Upper lobe of right lung (tissue), 1 donor: ENCODE measurements at regions not wholly inside any gene's neighbourhood (a gene's known extent, or its start where the extent isn't known, plus 50 kb on each side); places are given as distances from the start of the nearest gene placed in this dataset.

ENCODE experiments used
- ATAC-seq: fragments of 200-7000 bp; cut with Tn5 transposase; one replicate; pipeline ENCODE4 v1.9.1; 2020; ENCODE audit warnings: mild to moderate bottlenecking, moderate library complexity
- DNase-seq: peaks from one replicate; pipeline ENCODE4 v3.0.0-alpha.2; 2020
- H3K27ac ChIP-seq: fragments of 200-600 bp; one replicate; pipeline ENCODE4 v1.8.0; 2022
- H3K27me3 ChIP-seq: fragments of 200-600 bp; one replicate; pipeline ENCODE4 v1.8.0; 2022; ENCODE audit warnings: mild to moderate bottlenecking
- H3K36me3 ChIP-seq: fragments of 200-600 bp; one replicate; pipeline ENCODE4 v1.8.0; 2022
- H3K4me1 ChIP-seq: fragments of 200-600 bp; one replicate; pipeline ENCODE4 v1.8.0; 2022
- H3K4me3 ChIP-seq: fragments of 200-600 bp; one replicate; pipeline ENCODE4 v1.8.0; 2022; ENCODE audit warnings: mild to moderate bottlenecking
- H3K9me3 ChIP-seq: fragments of 200-600 bp; one replicate; pipeline ENCODE4 v1.8.0; 2022
- intact Hi-C: fragments of 100-400 bp; cut with DNase I; formaldehyde crosslinking; loops from one replicate; pipeline ENCODE4 v1.11.0; 2022
- TF ChIP-seq, protein P1 (sequence below): fragments of 200-600 bp; IDR thresholded peaks from one replicate; pipeline ENCODE4 v1.8.0; 2022; ENCODE audit warnings: antibody characterized with exemption
- donor health status: DM: no; HTN: yes; CAD: no; lungs with severe emphysema.

GRCh38 chr3:177524742-177525141 is 327.5 kb upstream of the TBL1XR1 start:
- Histone ChIP-seq H3K4me3 (no peak overlapping the region), H3K27me3 (no peaks in the 10 kb centered on the region), H3K36me3 (no peaks in the 10 kb centered on the region), H3K27ac (no peak overlapping the region), H3K4me1 (peaks cover 9% of the 10 kb centered on the region), H3K9me3 (no peaks in the 10 kb centered on the region)
- TF ChIP-seq, protein P1, sequence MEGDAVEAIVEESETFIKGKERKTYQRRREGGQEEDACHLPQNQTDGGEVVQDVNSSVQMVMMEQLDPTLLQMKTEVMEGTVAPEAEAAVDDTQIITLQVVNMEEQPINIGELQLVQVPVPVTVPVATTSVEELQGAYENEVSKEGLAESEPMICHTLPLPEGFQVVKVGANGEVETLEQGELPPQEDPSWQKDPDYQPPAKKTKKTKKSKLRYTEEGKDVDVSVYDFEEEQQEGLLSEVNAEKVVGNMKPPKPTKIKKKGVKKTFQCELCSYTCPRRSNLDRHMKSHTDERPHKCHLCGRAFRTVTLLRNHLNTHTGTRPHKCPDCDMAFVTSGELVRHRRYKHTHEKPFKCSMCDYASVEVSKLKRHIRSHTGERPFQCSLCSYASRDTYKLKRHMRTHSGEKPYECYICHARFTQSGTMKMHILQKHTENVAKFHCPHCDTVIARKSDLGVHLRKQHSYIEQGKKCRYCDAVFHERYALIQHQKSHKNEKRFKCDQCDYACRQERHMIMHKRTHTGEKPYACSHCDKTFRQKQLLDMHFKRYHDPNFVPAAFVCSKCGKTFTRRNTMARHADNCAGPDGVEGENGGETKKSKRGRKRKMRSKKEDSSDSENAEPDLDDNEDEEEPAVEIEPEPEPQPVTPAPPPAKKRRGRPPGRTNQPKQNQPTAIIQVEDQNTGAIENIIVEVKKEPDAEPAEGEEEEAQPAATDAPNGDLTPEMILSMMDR, result no peak
- DNase-seq (no peak), ATAC-seq (no peak)
- intact Hi-C loops, result no loop called here

- Histone ChIP-seq H3K27ac (no peak overlapping the region), H3K4me3 (no peak overlapping the region), H3K36me3 (no peaks in the 10 kb centered on the region), H3K4me1 (peaks cover 9% of the 10 kb centered on the region), H3K27me3 (no peaks in the 10 kb centered on the region), H3K9me3 (no peaks in the 10 kb centered on the region)
- DNase-seq (no peak), ATAC-seq (no peak)
- TF ChIP-seq, protein P1, result no peak
- intact Hi-C loops, result no loop called here
Observed at GRCh38 chr3:177525414-177525813, 328.1 kb upstream of the TBL1XR1 start.

- H3K27ac ChIP-seq, result no peak overlapping the region
Observed at GRCh38 chr3:177525987-177526712, 328.9 kb upstream of the TBL1XR1 start.

GRCh38 chr3:177527182-177527581 is 329.9 kb upstream of the TBL1XR1 start:
- peaks cover 12% of the 10 kb centered on the region for H3K4me1 ChIP-seq
- no peak overlapping the region for H3K4me3 ChIP-seq
- no peaks in the 10 kb centered on the region for H3K36me3 ChIP-seq
- no peaks in the 10 kb centered on the region for H3K27me3 ChIP-seq
- ATAC-seq, result no peak
- TF ChIP-seq, protein P1, result no peak
- intact Hi-C loops, result no loop called here
- no peaks in the 10 kb centered on the region for H3K9me3 ChIP-seq
- no peak for DNase-seq
- H3K27ac ChIP-seq, result no peak overlapping the region

More at GRCh38 chr3:177525987-177526712, 328.9 kb upstream of the TBL1XR1 start:
- ATAC-seq (peak; percentile 77), DNase-seq (no peak)
- no peaks in the 10 kb centered on the region for H3K27me3 ChIP-seq
- H3K4me3 ChIP-seq, result no peak overlapping the region
- TF ChIP-seq, protein P1, result no peak
- H3K4me1 ChIP-seq, result peaks cover 12% of the 10 kb centered on the region
- intact Hi-C loops, result no loop called here
- H3K9me3 ChIP-seq, result no peaks in the 10 kb centered on the region
- H3K36me3 ChIP-seq, result no peaks in the 10 kb centered on the region

DNA sequence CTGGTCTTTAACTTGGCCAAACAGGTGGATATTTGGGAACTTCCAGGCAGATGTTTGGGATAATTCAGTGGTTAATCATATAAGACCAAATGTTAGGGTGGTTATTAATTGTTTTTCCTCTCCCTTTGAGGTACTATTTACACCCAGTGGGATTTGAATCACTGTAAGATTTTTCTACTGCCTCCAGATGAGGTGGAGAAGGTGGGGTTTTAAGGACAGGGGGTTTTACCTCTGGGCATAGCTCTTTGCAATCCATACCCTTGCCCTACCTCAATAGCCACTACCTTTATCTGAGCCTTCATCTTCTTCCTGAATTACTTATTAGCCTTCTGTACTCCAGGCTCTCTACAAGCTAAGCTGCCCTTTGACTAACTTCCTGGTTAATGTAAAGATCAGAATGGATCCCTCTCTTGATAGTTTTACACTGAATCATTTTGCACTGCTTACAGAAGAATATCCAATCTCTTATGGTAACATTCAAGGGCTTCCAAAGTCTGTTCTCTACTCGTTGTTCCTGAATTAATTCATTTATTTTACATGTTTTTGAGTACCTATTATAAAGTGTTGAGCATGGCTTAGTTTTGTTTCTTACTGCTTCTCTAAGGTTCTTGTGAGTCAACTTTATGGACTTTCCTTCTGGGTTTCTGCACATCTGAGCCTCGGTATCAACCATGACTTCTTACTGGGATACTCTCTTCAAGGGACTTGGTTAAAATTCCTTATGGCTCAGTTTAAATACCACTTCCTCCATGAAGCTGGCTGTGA is 331.2 kb upstream of the TBL1XR1 start:
- ATAC-seq, result no peak
- intact Hi-C loops, result no loop called here
- H3K4me1 ChIP-seq, result peaks cover 12% of the 10 kb centered on the region
- no peak overlapping the region for H3K27ac ChIP-seq
- DNase-seq, result no peak
- H3K36me3 ChIP-seq, result no peaks in the 10 kb centered on the region
- TF ChIP-seq, protein P1, result no peak
- H3K9me3 ChIP-seq, result no peaks in the 10 kb centered on the region
- H3K27me3 ChIP-seq, result no peaks in the 10 kb centered on the region
- no peak overlapping the region for H3K4me3 ChIP-seq
